Astrocyte (in vitro differentiated cells and primary cell): ENCODE measurements at regions not wholly inside any gene's neighbourhood (a gene's known extent, or its start where the extent isn't known, plus 50 kb on each side); places are given as distances from the start of the nearest gene placed in this dataset.

Source experiments
- DNase-seq: peaks from one replicate; pipeline ENCODE4 v3.0.0-alpha.2; 2010; ENCODE audit warnings: low read depth
- FAIRE-seq: peaks from 2 replicates; lab custom pipeline; 2011; peaks lifted over from hg19 to GRCh38; lab: Jason Lieb, UNC
- H2AFZ ChIP-seq: 2 replicates; pipeline ENCODE4 v1.6.0; 2012; ENCODE audit warnings: low read depth, low read length, inconsistent platforms
- H3K27ac ChIP-seq: 2 replicates; pipeline ENCODE4 v1.5.1; 2011; ENCODE audit warnings: low read depth, low read length, inconsistent platforms
- H3K27me3 ChIP-seq: 2 replicates; pipeline ENCODE4 v1.6.0; 2011; ENCODE audit warnings: low read length, inconsistent platforms; ENCODE audit not compliant: insufficient read depth
- H3K36me3 ChIP-seq: 2 replicates; pipeline ENCODE4 v1.5.1; 2011; ENCODE audit warnings: low read length, inconsistent platforms; ENCODE audit not compliant: insufficient read depth
- H3K4me1 ChIP-seq: 2 replicates; pipeline ENCODE4 v1.5.1; 2011; ENCODE audit warnings: low read length, inconsistent platforms; ENCODE audit not compliant: insufficient read depth
- H3K4me2 ChIP-seq: 2 replicates; pipeline ENCODE4 v1.6.0; 2012; ENCODE audit warnings: low read length, inconsistent platforms
- H3K4me3 ChIP-seq: 2 replicates; pipeline ENCODE4 v1.5.1; 2011; ENCODE audit warnings: low read depth, mild to moderate bottlenecking, low read length, inconsistent platforms; ENCODE audit not compliant: insufficient read depth
- H3K79me2 ChIP-seq: 2 replicates; pipeline ENCODE4 v1.6.0; 2012; ENCODE audit warnings: mild to moderate bottlenecking, low read length, inconsistent platforms; ENCODE audit not compliant: insufficient read depth
- H3K9ac ChIP-seq: 2 replicates; pipeline ENCODE4 v1.6.0; 2012; ENCODE audit warnings: mild to moderate bottlenecking, low read length, inconsistent platforms
- H3K9me3 ChIP-seq: 2 replicates; pipeline ENCODE4 v1.5.1; 2012; ENCODE audit warnings: low read depth, mild to moderate bottlenecking, low read length, inconsistent platforms; ENCODE audit not compliant: insufficient read depth
- H4K20me1 ChIP-seq: 2 replicates; pipeline ENCODE4 v1.6.0; 2012; ENCODE audit warnings: low read length, inconsistent platforms; ENCODE audit not compliant: insufficient read depth
- H3K27ac Mint-ChIP-seq: one replicate; pipeline ENCODE4 v1.8.0; 2021; ENCODE audit warnings: mild to moderate bottlenecking, mixed read lengths; ENCODE audit not compliant: unreplicated experiment
- H3K27me3 Mint-ChIP-seq: one replicate; pipeline ENCODE4 v1.8.0; 2021; ENCODE audit warnings: low read depth, mixed read lengths; ENCODE audit not compliant: unreplicated experiment
- H3K36me3 Mint-ChIP-seq: one replicate; pipeline ENCODE4 v1.8.0; 2021; ENCODE audit warnings: low read depth, mixed read lengths; ENCODE audit not compliant: unreplicated experiment
- H3K4me1 Mint-ChIP-seq: one replicate; pipeline ENCODE4 v1.8.0; 2021; ENCODE audit warnings: low read depth, mixed read lengths; ENCODE audit not compliant: unreplicated experiment
- H3K4me3 Mint-ChIP-seq: one replicate; pipeline ENCODE4 v1.8.0; 2021; ENCODE audit warnings: mild to moderate bottlenecking, moderate library complexity, mixed read lengths; ENCODE audit not compliant: unreplicated experiment
- H3K9me3 Mint-ChIP-seq: one replicate; pipeline ENCODE4 v1.8.0; 2021; ENCODE audit warnings: mild to moderate bottlenecking, mixed read lengths; ENCODE audit not compliant: unreplicated experiment
- CTCF ChIP-seq: IDR thresholded peaks from 2 replicates; pipeline ENCODE4 v1.5.1; 2011; ENCODE audit warnings: low read depth, mild to moderate bottlenecking, inconsistent platforms, low read length, moderate library complexity; ENCODE audit not compliant: insufficient read depth
- EZH2 ChIP-seq: IDR thresholded peaks from 2 replicates; pipeline ENCODE4 v1.6.1; 2012; ENCODE audit warnings: mild to moderate bottlenecking, low read length, inconsistent platforms; ENCODE audit not compliant: insufficient read depth

- Mint-ChIP-seq H3K4me3 (no peak overlapping the region), H3K4me1 (peaks cover 2% of the 10 kb centered on the region), H3K9me3 (no peaks in the 10 kb centered on the region), H3K27ac (no peak overlapping the region), H3K36me3 (no peaks in the 10 kb centered on the region), H3K27me3 (no peaks in the 10 kb centered on the region)
- H3K4me2 ChIP-seq, result no peak overlapping the region
- TF ChIP-seq EZH2 (no peak), CTCF (no peak)
- H3K36me3 ChIP-seq, result no peaks in the 10 kb centered on the region
- no peaks in the 10 kb centered on the region for H3K4me1 ChIP-seq
- no peak overlapping the region for H2AFZ ChIP-seq
- no peak for DNase-seq
- H3K79me2 ChIP-seq, result no peaks in the 10 kb centered on the region
- no peak for FAIRE-seq
- no peak overlapping the region for H3K27ac ChIP-seq
- H4K20me1 ChIP-seq, result no peaks in the 10 kb centered on the region
- H3K27me3 ChIP-seq, result no peaks in the 10 kb centered on the region
- H3K4me3 ChIP-seq, result no peak overlapping the region
- no peaks in the 10 kb centered on the region for H3K9me3 ChIP-seq
- H3K9ac ChIP-seq, result no peak overlapping the region
Measured at GRCh38 chrX:34770511-34770910, 113.4 kb upstream of the TMEM47 start.

GRCh38 chrX:34778916-34779315 lies 121.8 kb upstream of the TMEM47 start:
- peaks cover 6% of the 10 kb centered on the region for H3K4me1 Mint-ChIP-seq
- no peaks in the 10 kb centered on the region for H3K36me3 ChIP-seq
- H3K4me3 ChIP-seq, result no peak overlapping the region
- H3K27me3 ChIP-seq, result no peaks in the 10 kb centered on the region
- H3K4me2 ChIP-seq, result peak overlapping the region; percentile 48
- H3K27me3 Mint-ChIP-seq, result no peaks in the 10 kb centered on the region
- H3K4me3 Mint-ChIP-seq, result no peak overlapping the region
- peak overlapping the region; percentile 45 for H2AFZ ChIP-seq
- peaks cover 10% of the 10 kb centered on the region for H3K4me1 ChIP-seq
- no peaks in the 10 kb centered on the region for H3K9me3 Mint-ChIP-seq
- H3K27ac ChIP-seq, result peak overlapping the region; percentile 83
- H3K36me3 Mint-ChIP-seq, result no peaks in the 10 kb centered on the region
- H3K27ac Mint-ChIP-seq, result peak overlapping the region; percentile 69
- peak overlapping the region; percentile 60 for H3K9ac ChIP-seq
- H3K79me2 ChIP-seq, result no peaks in the 10 kb centered on the region
- no peaks in the 10 kb centered on the region for H3K9me3 ChIP-seq
- no peaks in the 10 kb centered on the region for H4K20me1 ChIP-seq
- FAIRE-seq (peak; percentile 100), DNase-seq (peak; percentile 74)
- TF ChIP-seq EZH2, result no peak
- TF ChIP-seq CTCF, result no peak

- DNase-seq (no peak), FAIRE-seq (peak; percentile 97)
- H3K27me3 ChIP-seq, result no peaks in the 10 kb centered on the region
- H3K9me3 ChIP-seq, result no peaks in the 10 kb centered on the region
- Mint-ChIP-seq H3K4me3 (no peak overlapping the region), H3K27ac (no peak overlapping the region), H3K9me3 (no peaks in the 10 kb centered on the region), H3K27me3 (no peaks in the 10 kb centered on the region), H3K36me3 (no peaks in the 10 kb centered on the region), H3K4me1 (no peaks in the 10 kb centered on the region)
- H3K79me2 ChIP-seq, result no peaks in the 10 kb centered on the region
- H4K20me1 ChIP-seq, result no peaks in the 10 kb centered on the region
- no peak overlapping the region for H3K4me2 ChIP-seq
- H3K4me1 ChIP-seq, result no peaks in the 10 kb centered on the region
- H3K27ac ChIP-seq, result no peak overlapping the region
- H3K36me3 ChIP-seq, result no peaks in the 10 kb centered on the region
- TF ChIP-seq CTCF, result no peak
- no peak for TF ChIP-seq EZH2
- no peak overlapping the region for H3K4me3 ChIP-seq
- H3K9ac ChIP-seq, result no peak overlapping the region
- no peak overlapping the region for H2AFZ ChIP-seq
Measured at GRCh38 chrX:34790026-34790425, 132.9 kb upstream of the TMEM47 start.
